Muscle of leg (tissue), 3 donors: ENCODE measurements at regions not wholly inside any gene's neighbourhood (a gene's known extent, or its start where the extent isn't known, plus 50 kb on each side); places are given as distances from the start of the nearest gene placed in this dataset.
A peak's percentile ranks its signal among the peaks of the same experiment; 100 is the strongest.

ENCODE experiments used
- DNase-seq: peaks from one replicate; pipeline ENCODE4 v3.0.0; 2013
- H3K27ac ChIP-seq: one replicate; pipeline ENCODE4 v1.5.1; 2013; ENCODE audit warnings: mild to moderate bottlenecking, low read length, control low read depth
- H3K27me3 ChIP-seq: one replicate; pipeline ENCODE4 v1.6.1; 2013; ENCODE audit warnings: low read length; ENCODE audit not compliant: control insufficient read depth, insufficient read depth
- H3K36me3 ChIP-seq: one replicate; pipeline ENCODE4 v1.6.1; 2013; ENCODE audit warnings: low read length; ENCODE audit not compliant: control insufficient read depth, insufficient read depth
- H3K4me1 ChIP-seq: one replicate; pipeline ENCODE4 v1.6.1; 2013; ENCODE audit warnings: low read length; ENCODE audit not compliant: control insufficient read depth, insufficient read depth
- H3K4me3 ChIP-seq: one replicate; pipeline ENCODE4 v1.5.1; 2013; ENCODE audit warnings: low read length, control low read depth
- H3K9me3 ChIP-seq: replicated peaks from 2 replicates; pipeline ENCODE4 v1.6.1; 2013; ENCODE audit warnings: low read depth, low read length; ENCODE audit not compliant: control insufficient read depth
- WGBS: methylation state at CpG from one replicate; pipeline ENCODE4 v1.1.5; 2013; ENCODE audit warnings: missing lambda C conversion rate; ENCODE audit not compliant: insufficient coverage; 5-methylcytosine and 5-hydroxymethylcytosine counted together

GRCh38 chr10:78310481-78311080 is 276.9 kb downstream of the RPS24 start:
- H3K9me3 ChIP-seq: peaks cover 3% of the 10 kb centered on the region
- no peak overlapping the region for H3K4me3 ChIP-seq
- H3K27ac ChIP-seq: no peak overlapping the region
- DNase-seq: no peak
- WGBS: 83% methylated on average over 2 of the region's 2 CpGs
- no peaks in the 10 kb centered on the region for H3K36me3 ChIP-seq
- no peaks in the 10 kb centered on the region for H3K27me3 ChIP-seq
- H3K4me1 ChIP-seq: no peaks in the 10 kb centered on the region

- H3K27me3 ChIP-seq: no peaks in the 10 kb centered on the region
- H3K9me3 ChIP-seq: peaks cover 3% of the 10 kb centered on the region
- WGBS: 92% methylated on average over 2 of the region's 9 CpGs
- H3K4me1 ChIP-seq: peaks cover 11% of the 10 kb centered on the region
- no peak overlapping the region for H3K27ac ChIP-seq
- no peak overlapping the region for H3K4me3 ChIP-seq
- H3K36me3 ChIP-seq: no peaks in the 10 kb centered on the region
- no peak for DNase-seq
Observed at GRCh38 chr10:78312197-78313047, 278.8 kb downstream of the RPS24 start.

DNA sequence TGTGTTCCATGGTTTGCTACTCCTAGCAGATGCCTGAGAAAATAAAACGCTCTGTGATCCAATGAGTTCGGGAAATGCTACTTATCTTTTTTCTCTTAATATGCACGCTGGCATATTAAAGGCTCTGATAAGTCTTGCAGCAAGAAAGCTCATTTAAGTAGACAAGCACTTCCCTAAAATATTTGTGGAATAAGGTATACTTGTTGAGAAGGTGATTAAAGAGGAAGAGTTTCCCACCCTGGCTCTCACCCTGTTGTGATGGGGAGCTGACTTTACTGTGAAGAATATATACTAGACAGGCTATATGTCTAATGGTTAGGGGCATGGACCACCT is 279.4 kb downstream of the RPS24 start:
- WGBS: 71% methylated on average over 1 of the region's 3 CpGs

GRCh38 chr10:78313636-78314035 is 280.0 kb downstream of the RPS24 start:
- peaks cover 3% of the 10 kb centered on the region for H3K9me3 ChIP-seq

More for the DNA sequence above, 279.4 kb downstream of the RPS24 start:
- DNase-seq: no peak
- no peaks in the 10 kb centered on the region for H3K27me3 ChIP-seq
- no peaks in the 10 kb centered on the region for H3K36me3 ChIP-seq
- H3K27ac ChIP-seq: no peak overlapping the region
- H3K4me3 ChIP-seq: no peak overlapping the region
- peaks cover 11% of the 10 kb centered on the region for H3K4me1 ChIP-seq
- peaks cover 3% of the 10 kb centered on the region for H3K9me3 ChIP-seq

GRCh38 chr10:78314651-78315050 is 281.0 kb downstream of the RPS24 start:
- Histone ChIP-seq H3K27ac (no peak overlapping the region), H3K27me3 (no peaks in the 10 kb centered on the region), H3K9me3 (peaks cover 3% of the 10 kb centered on the region), H3K4me1 (peaks cover 11% of the 10 kb centered on the region), H3K4me3 (no peak overlapping the region), H3K36me3 (no peaks in the 10 kb centered on the region)
- no CpG with 5 or more reads among the region's 2 CpGs for WGBS
- DNase-seq: no peak

More at GRCh38 chr10:78313636-78314035, 280.0 kb downstream of the RPS24 start:
- H3K36me3 ChIP-seq: no peaks in the 10 kb centered on the region
- no peaks in the 10 kb centered on the region for H3K27me3 ChIP-seq
- no peak for DNase-seq
- H3K4me3 ChIP-seq: no peak overlapping the region
- peaks cover 11% of the 10 kb centered on the region for H3K4me1 ChIP-seq
- WGBS: 98% methylated on average over 3 of the region's 3 CpGs
- H3K27ac ChIP-seq: no peak overlapping the region

DNA sequence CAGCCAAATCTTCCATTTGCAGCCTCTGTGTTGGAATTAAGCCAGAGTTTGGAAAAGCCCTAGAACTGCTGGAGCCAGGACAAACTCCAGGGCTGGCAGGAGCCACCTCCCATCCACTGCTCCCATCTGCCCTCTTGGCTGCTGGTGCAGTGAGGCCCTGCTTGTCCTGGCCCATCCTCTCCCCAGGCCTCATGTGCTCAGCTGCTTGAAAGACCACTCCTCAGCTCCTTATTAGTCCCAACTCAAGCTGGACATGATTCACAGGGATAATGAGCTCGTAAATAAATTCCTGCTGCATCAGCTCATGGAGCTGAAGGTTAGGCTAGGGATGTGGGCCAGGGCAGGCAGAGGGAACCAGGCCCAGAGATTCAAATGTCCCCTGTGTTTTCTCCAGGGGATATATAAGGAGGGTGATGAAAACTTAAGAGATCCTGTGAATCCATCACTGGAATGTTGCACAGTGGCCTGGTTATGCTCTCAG is 282.8 kb downstream of the RPS24 start:
- Histone ChIP-seq H3K27me3 (no peaks in the 10 kb centered on the region), H3K4me1 (peaks cover 11% of the 10 kb centered on the region), H3K4me3 (no peak overlapping the region), H3K9me3 (peaks cover 3% of the 10 kb centered on the region), H3K27ac (no peak overlapping the region), H3K36me3 (no peaks in the 10 kb centered on the region)
- WGBS: no CpG with 5 or more reads among the region's 1 CpG
- peak; percentile 81 for DNase-seq

- no peak for DNase-seq
- 100% methylated on average over 1 of the region's 1 CpG for WGBS
- peaks cover 11% of the 10 kb centered on the region for H3K4me1 ChIP-seq
- no peak overlapping the region for H3K27ac ChIP-seq
- peaks cover 3% of the 10 kb centered on the region for H3K9me3 ChIP-seq
- H3K36me3 ChIP-seq: no peaks in the 10 kb centered on the region
- H3K4me3 ChIP-seq: no peak overlapping the region
- no peaks in the 10 kb centered on the region for H3K27me3 ChIP-seq
Observed at GRCh38 chr10:78318305-78318704, 284.6 kb downstream of the RPS24 start.

GRCh38 chr10:78319371-78319770 is 285.7 kb downstream of the RPS24 start:
- DNase-seq: no peak
- Histone ChIP-seq H3K36me3 (no peaks in the 10 kb centered on the region), H3K27me3 (no peaks in the 10 kb centered on the region), H3K9me3 (peaks cover 3% of the 10 kb centered on the region), H3K27ac (no peak overlapping the region), H3K4me1 (peaks cover 11% of the 10 kb centered on the region), H3K4me3 (no peak overlapping the region)
- 86% methylated on average over 6 of the region's 7 CpGs for WGBS

GRCh38 chr10:78319841-78320240 is 286.2 kb downstream of the RPS24 start:
- no peak for DNase-seq
- no peak overlapping the region for H3K4me3 ChIP-seq
- peaks cover 11% of the 10 kb centered on the region for H3K4me1 ChIP-seq
- WGBS: no CpG with 5 or more reads among the region's 2 CpGs
- H3K27me3 ChIP-seq: no peaks in the 10 kb centered on the region
- no peaks in the 10 kb centered on the region for H3K36me3 ChIP-seq
- H3K9me3 ChIP-seq: peaks cover 3% of the 10 kb centered on the region
- H3K27ac ChIP-seq: no peak overlapping the region

- 80% methylated on average over 5 of the region's 5 CpGs for WGBS
- no peaks in the 10 kb centered on the region for H3K9me3 ChIP-seq
- H3K4me1 ChIP-seq: peaks cover 11% of the 10 kb centered on the region
- no peak overlapping the region for H3K27ac ChIP-seq
- no peak for DNase-seq
- H3K4me3 ChIP-seq: no peak overlapping the region
- no peaks in the 10 kb centered on the region for H3K36me3 ChIP-seq
- H3K27me3 ChIP-seq: no peaks in the 10 kb centered on the region
Observed at GRCh38 chr10:78320506-78320905, 286.8 kb downstream of the RPS24 start.
